Psoas muscle (tissue), 7 donors: ENCODE measurements at regions not wholly inside any gene's neighbourhood (a gene's known extent, or its start where the extent isn't known, plus 50 kb on each side); places are given as distances from the start of the nearest gene placed in this dataset.

Experiments
- ATAC-seq, 4 donors: fragments of 200-7000 bp; cut with Tn5 transposase; one replicate each; pipeline ENCODE4 v1.9.1; 2020; ENCODE audit warnings: moderate library complexity in 3 of 4, mild to moderate bottlenecking in 2 of 4
- DNase-seq, 2 donors: peaks; one replicate each; pipeline ENCODE4 v3.0.0-alpha.2; 2020
- H3K27ac ChIP-seq: fragments of 200-600 bp; one replicate; pipeline ENCODE4 v1.8.0; 2022
- H3K27me3 ChIP-seq, 3 donors: fragments of 200-600 bp in 1 of 3; one replicate each; pipeline versions ENCODE4 v1.6.1 to v1.8.0; 2013 to 2022; ENCODE audit warnings: low read length in 2 of 3, mild to moderate bottlenecking in 2 of 3, moderate library complexity in 1 of 3; ENCODE audit not compliant: insufficient read depth in 3 of 3
- H3K36me3 ChIP-seq, 2 donors: fragments of 200-600 bp in 1 of 2; one replicate each; pipeline versions ENCODE4 v1.6.1 to v1.8.0; 2013 to 2022; ENCODE audit warnings: low read depth in 1 of 2, mild to moderate bottlenecking in 1 of 2, moderate library complexity in 1 of 2; ENCODE audit not compliant: insufficient read depth in 1 of 2
- H3K4me1 ChIP-seq: fragments of 200-600 bp; one replicate; pipeline ENCODE4 v1.8.0; 2022
- H3K4me3 ChIP-seq: fragments of 200-600 bp; one replicate; pipeline ENCODE4 v1.8.0; 2022; ENCODE audit warnings: mild to moderate bottlenecking
- H3K9me3 ChIP-seq: fragments of 200-600 bp; one replicate; pipeline ENCODE4 v1.8.0; 2022
- CTCF ChIP-seq: fragments of 200-600 bp; IDR thresholded peaks from one replicate; pipeline ENCODE4 v1.8.0; 2022; ENCODE audit warnings: antibody characterized with exemption
- WGBS, 3 donors: extraction: QIAGEN DNeasy Blood & Tissue Kit; methylation state at CpG; one replicate each; pipeline versions ENCODE4 v1.1.6 to v1.1.7; 2013; 5-methylcytosine and 5-hydroxymethylcytosine counted together
- intact Hi-C, 2 donors: fragments of 100-400 bp; cut with DNase I; formaldehyde crosslinking; loops; one replicate each; pipeline versions ENCODE4 v1.11.0 to v1.14.2; 2022
- donor health status: healthy with polysubstance abuse.
- donor health status: DM: no; HTN: no; CAD: no; lungs with moderate emphysema.
- donor health status: Bipolar disorder and iron deficiency.
- donor health status: healthy.
- donor health status: DM: yes; HTN: yes; CAD: no.
- donor health status: DM: no; HTN: no; CAD: no.
- donor health status: DM: yes; HTN: yes; CAD: no.

- intact Hi-C loops, result no loop called here
- 39 to 61% (median 45%) methylated on average over 2 of the region's 2 CpGs for WGBS, 3 donors
- peaks cover under 1% of the 10 kb centered on the region for H3K4me1 ChIP-seq
Measured at GRCh38 chr5:44652674-44653073, 156.1 kb upstream of the MRPS30 start.

GRCh38 chr5:44646016-44646415 lies 162.7 kb upstream of the MRPS30 start:
- TF ChIP-seq CTCF, result no peak
- H3K36me3 ChIP-seq, result no peaks in the 10 kb centered on the region
- no peaks in the 10 kb centered on the region for H3K9me3 ChIP-seq
- peak overlapping the region; percentile 46 for H3K4me3 ChIP-seq
- DNase-seq, result no peak
- WGBS, 3 donors, result 16 to 31% (median 19%) methylated on average over 4 of the region's 4 CpGs
- H3K27me3 ChIP-seq, result no peaks in the 10 kb centered on the region
- H3K27ac ChIP-seq, result peak overlapping the region; percentile 83
- intact Hi-C loops, result no loop called here
- H3K4me1 ChIP-seq, result peaks cover 9% of the 10 kb centered on the region
- ATAC-seq, result peak; percentile 57 to 90 (median 88)

More at GRCh38 chr5:44652674-44653073, 156.1 kb upstream of the MRPS30 start:
- DNase-seq, result no peak
- TF ChIP-seq CTCF, result no peak
- Histone ChIP-seq H3K9me3 (peaks cover 5% of the 10 kb centered on the region), H3K4me3 (no peak overlapping the region), H3K36me3 (no peaks in the 10 kb centered on the region), H3K27ac (no peak overlapping the region), H3K27me3 (no peaks in the 10 kb centered on the region)
- no peak for ATAC-seq

- intact Hi-C loops, result no loop called here
- ATAC-seq (peak in 1 of 4 donors; percentile 24), DNase-seq (no peak)
- Histone ChIP-seq H3K36me3 (no peaks in the 10 kb centered on the region), H3K27me3 (no peaks in the 10 kb centered on the region), H3K27ac (peak overlapping the region; percentile 83), H3K9me3 (no peaks in the 10 kb centered on the region), H3K4me3 (peak overlapping the region; percentile 46), H3K4me1 (peaks cover 9% of the 10 kb centered on the region)
- no peak for TF ChIP-seq CTCF
- WGBS, 3 donors, result 31 to 65% (median 42%) methylated on average over 2 of the region's 2 CpGs
Measured at GRCh38 chr5:44645502-44645901, 163.2 kb upstream of the MRPS30 start.

GRCh38 chr5:44644628-44645027 lies 164.1 kb upstream of the MRPS30 start:
- no peaks in the 10 kb centered on the region for H3K27me3 ChIP-seq
- H3K27ac ChIP-seq, result peak overlapping the region; percentile 83
- intact Hi-C loops, result no loop called here
- ATAC-seq, result peak in 3 of 4 donors; percentile 31 to 63 (median 50)
- H3K4me3 ChIP-seq, result no peak overlapping the region
- H3K36me3 ChIP-seq, result no peaks in the 10 kb centered on the region
- no peaks in the 10 kb centered on the region for H3K9me3 ChIP-seq
- peaks cover 9% of the 10 kb centered on the region for H3K4me1 ChIP-seq
- WGBS, 3 donors, result 20 to 54% (median 28%) methylated on average over 3 of the region's 3 CpGs
- DNase-seq, result no peak
- TF ChIP-seq CTCF, result no peak

GRCh38 chr5:44641820-44642219 lies 166.9 kb upstream of the MRPS30 start:
- Histone ChIP-seq H3K27ac (no peak overlapping the region), H3K36me3 (no peaks in the 10 kb centered on the region), H3K9me3 (no peaks in the 10 kb centered on the region), H3K4me1 (peaks cover 4% of the 10 kb centered on the region), H3K4me3 (no peak overlapping the region), H3K27me3 (no peaks in the 10 kb centered on the region)
- no peak for ATAC-seq
- 78 to 94% (median 92%) methylated on average over 2 of the region's 2 CpGs for WGBS, 3 donors
- TF ChIP-seq CTCF, result no peak
- DNase-seq, result no peak
- intact Hi-C loops, result no loop called here
